ENCODE measurements at regions not wholly inside any gene's neighbourhood (a gene's known extent, or its start where the extent isn't known, plus 50 kb on each side); places are given as distances from the start of the nearest gene placed in this dataset.

DNA sequence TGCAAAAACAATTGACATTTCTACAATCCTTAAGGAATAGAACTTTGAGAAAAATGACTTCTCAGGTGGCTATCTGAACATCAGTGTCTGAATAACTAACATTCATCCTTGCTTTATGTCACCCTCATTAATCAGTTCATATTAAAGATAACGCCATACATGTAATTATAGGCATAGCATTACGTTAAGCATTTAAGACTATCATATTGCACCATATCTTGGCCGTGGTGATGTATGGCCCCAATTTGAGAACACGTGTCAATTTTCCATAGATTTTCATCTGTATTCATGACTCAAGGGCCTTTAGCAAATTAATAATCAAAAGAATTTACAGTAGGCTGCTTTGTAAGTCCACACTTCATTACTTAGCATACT lies 81.6 kb downstream of the SPTSSA start:
- TF ChIP-seq, protein P1, sequence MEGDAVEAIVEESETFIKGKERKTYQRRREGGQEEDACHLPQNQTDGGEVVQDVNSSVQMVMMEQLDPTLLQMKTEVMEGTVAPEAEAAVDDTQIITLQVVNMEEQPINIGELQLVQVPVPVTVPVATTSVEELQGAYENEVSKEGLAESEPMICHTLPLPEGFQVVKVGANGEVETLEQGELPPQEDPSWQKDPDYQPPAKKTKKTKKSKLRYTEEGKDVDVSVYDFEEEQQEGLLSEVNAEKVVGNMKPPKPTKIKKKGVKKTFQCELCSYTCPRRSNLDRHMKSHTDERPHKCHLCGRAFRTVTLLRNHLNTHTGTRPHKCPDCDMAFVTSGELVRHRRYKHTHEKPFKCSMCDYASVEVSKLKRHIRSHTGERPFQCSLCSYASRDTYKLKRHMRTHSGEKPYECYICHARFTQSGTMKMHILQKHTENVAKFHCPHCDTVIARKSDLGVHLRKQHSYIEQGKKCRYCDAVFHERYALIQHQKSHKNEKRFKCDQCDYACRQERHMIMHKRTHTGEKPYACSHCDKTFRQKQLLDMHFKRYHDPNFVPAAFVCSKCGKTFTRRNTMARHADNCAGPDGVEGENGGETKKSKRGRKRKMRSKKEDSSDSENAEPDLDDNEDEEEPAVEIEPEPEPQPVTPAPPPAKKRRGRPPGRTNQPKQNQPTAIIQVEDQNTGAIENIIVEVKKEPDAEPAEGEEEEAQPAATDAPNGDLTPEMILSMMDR (conservative IDR thresholded peaks at IDR 0.05): no peak
- no peak for TF ChIP-seq EZH2 (IDR thresholded peaks at IDR 0.05; ENCODE audit: low read depth)
